Erythroblast (primary cell): ENCODE measurements at regions not wholly inside any gene's neighbourhood (a gene's known extent, or its start where the extent isn't known, plus 50 kb on each side); places are given as distances from the start of the nearest gene placed in this dataset.

Experiments used
- GATA1 ChIP-seq: IDR thresholded peaks from 2 replicates; pipeline ENCODE4 v1.6.1; 2011; ENCODE audit warnings: low read depth, mild to moderate bottlenecking, control low read depth, low read length, moderate library complexity
- POLR2A ChIP-seq: IDR thresholded peaks from 2 replicates; pipeline ENCODE4 v1.6.1; 2011; ENCODE audit warnings: mild to moderate bottlenecking, low read length

DNA sequence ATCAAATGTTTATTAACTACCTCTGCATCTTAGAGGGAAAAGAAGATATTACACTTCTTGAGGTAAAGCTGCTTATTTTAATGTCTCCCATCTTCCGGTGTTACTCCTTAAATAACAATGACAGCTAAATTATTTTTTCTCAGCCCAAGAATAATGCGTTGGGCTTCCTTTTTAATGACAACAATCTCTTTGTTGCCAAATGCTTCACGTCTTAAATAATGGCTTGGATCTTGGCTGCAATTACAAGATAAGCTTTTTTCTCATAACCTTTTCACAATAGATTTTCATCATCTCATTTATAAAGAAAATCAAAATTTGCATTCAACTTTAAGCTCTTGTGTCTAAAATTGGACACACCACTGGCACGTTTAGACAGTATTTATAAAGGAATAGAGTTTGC lies 89.2 kb upstream of the COL8A1 start:
- TF ChIP-seq POLR2A (no peak), GATA1 (no peak)
